ENCODE measurements at regions not wholly inside any gene's neighbourhood (a gene's known extent, or its start where the extent isn't known, plus 50 kb on each side); places are given as distances from the start of the nearest gene placed in this dataset.
"Not testable (repeated sequence)": the region's sequence is repeated elsewhere in the genome, so short reads cannot be mapped to it uniquely, and the experiment has no call there.

DNA sequence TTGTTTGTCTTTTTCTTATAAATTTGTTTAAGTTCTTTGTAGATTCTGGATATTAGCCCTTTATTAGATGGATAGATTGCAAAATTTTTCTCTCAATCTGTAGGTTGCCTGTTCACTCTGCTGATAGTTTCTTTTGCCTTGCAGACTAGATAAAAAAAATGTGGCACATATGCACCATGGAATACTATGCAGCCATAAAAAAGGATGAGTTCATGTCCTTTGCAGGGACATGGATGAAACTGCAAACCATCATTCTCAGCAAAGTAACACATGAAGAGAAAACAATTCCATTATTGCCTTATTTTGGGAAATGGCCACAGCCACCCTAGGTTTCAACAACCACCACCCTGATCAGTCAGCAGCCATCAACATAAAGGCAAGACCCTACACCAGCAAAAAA lies 166.7 kb downstream of the CENPF start:
- DNase-seq (ENCODE audit: low read depth in 1 of 2, low spot score in 2 of 2); H3K9me3 ChIP-seq (replicated peaks); H3K27me3 ChIP-seq (replicated peaks); H3K4me1 ChIP-seq (replicated peaks); H3K27ac ChIP-seq; H3K36me3 ChIP-seq; H3K4me3 ChIP-seq: not testable (repeated sequence)

- Histone ChIP-seq H3K4me1 (replicated peaks) (no peaks in the 10 kb centered on the region), H3K27ac (no peak overlapping the region)
Observed at GRCh38 chr1:214777364-214777763, 174.4 kb downstream of the CENPF start.

GRCh38 chr1:214791961-214792360 lies 189.0 kb downstream of the CENPF start:
- Histone ChIP-seq H3K36me3 (no peaks in the 10 kb centered on the region), H3K27me3 (replicated peaks) (no peaks in the 10 kb centered on the region), H3K27ac (no peak overlapping the region), H3K9me3 (replicated peaks) (no peaks in the 10 kb centered on the region), H3K4me1 (replicated peaks) (no peaks in the 10 kb centered on the region), H3K4me3 (no peak overlapping the region)
- DNase-seq (ENCODE audit: low read depth in 1 of 2, low spot score in 2 of 2), result no peak

More at GRCh38 chr1:214777364-214777763, 174.4 kb downstream of the CENPF start:
- Histone ChIP-seq H3K27me3 (replicated peaks) (no peaks in the 10 kb centered on the region), H3K36me3 (no peaks in the 10 kb centered on the region), H3K4me3 (no peak overlapping the region), H3K9me3 (replicated peaks) (no peaks in the 10 kb centered on the region)
- no peak for DNase-seq (ENCODE audit: low read depth in 1 of 2, low spot score in 2 of 2)

DNA sequence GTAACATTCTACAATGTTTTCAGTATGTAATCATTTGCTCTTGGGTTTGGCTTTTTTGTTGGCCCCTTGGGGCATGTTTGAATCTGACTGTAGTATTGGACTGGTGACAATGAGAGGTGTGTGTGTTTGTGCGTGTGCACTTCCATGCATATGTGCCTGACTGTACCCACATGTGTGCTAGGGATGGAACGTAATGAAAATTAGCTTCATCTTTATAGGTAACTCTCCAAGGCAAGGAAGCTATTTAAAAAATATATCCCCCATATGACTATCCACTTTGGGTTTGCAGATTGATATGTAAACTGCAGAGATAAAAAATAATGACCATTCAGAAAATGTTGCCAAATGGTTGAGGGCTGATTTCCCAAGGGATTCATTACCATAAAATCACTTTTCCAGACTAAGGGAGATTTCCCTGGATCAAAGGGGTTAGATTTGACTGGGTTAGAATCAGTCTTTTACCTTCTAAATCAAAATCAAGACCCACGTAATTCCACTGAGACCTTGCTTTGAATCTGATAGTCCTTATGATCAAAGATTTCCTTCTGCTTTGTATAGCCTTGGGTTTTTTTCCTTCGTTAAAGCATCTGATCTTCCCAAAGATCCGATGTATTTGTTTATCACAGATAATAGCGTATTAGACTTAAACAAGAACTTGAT lies 189.7 kb downstream of the CENPF start:
- DNase-seq (ENCODE audit: low read depth in 1 of 2, low spot score in 2 of 2), result no peak
- Histone ChIP-seq H3K27ac (no peak overlapping the region), H3K36me3 (no peaks in the 10 kb centered on the region), H3K4me3 (no peak overlapping the region), H3K9me3 (replicated peaks) (no peaks in the 10 kb centered on the region), H3K4me1 (replicated peaks) (no peaks in the 10 kb centered on the region), H3K27me3 (replicated peaks) (no peaks in the 10 kb centered on the region)

- Histone ChIP-seq H3K4me1 (replicated peaks) (no peaks in the 10 kb centered on the region), H3K4me3 (no peak overlapping the region), H3K27me3 (replicated peaks) (no peaks in the 10 kb centered on the region), H3K27ac (no peak overlapping the region), H3K36me3 (no peaks in the 10 kb centered on the region), H3K9me3 (replicated peaks) (no peaks in the 10 kb centered on the region)
- no peak for DNase-seq (ENCODE audit: low read depth in 1 of 2, low spot score in 2 of 2)
Observed at GRCh38 chr1:214793708-214794107, 190.7 kb downstream of the CENPF start.

GRCh38 chr1:214801191-214801590 lies 198.2 kb downstream of the CENPF start:
- Histone ChIP-seq H3K36me3 (no peaks in the 10 kb centered on the region), H3K4me3 (no peak overlapping the region), H3K27me3 (replicated peaks) (no peaks in the 10 kb centered on the region), H3K9me3 (replicated peaks) (no peaks in the 10 kb centered on the region; the same call in 1 of the 2 replicates), H3K4me1 (replicated peaks) (no peaks in the 10 kb centered on the region), H3K27ac (no peak overlapping the region)
- DNase-seq (ENCODE audit: low read depth in 1 of 2, low spot score in 2 of 2), result no peak

DNA sequence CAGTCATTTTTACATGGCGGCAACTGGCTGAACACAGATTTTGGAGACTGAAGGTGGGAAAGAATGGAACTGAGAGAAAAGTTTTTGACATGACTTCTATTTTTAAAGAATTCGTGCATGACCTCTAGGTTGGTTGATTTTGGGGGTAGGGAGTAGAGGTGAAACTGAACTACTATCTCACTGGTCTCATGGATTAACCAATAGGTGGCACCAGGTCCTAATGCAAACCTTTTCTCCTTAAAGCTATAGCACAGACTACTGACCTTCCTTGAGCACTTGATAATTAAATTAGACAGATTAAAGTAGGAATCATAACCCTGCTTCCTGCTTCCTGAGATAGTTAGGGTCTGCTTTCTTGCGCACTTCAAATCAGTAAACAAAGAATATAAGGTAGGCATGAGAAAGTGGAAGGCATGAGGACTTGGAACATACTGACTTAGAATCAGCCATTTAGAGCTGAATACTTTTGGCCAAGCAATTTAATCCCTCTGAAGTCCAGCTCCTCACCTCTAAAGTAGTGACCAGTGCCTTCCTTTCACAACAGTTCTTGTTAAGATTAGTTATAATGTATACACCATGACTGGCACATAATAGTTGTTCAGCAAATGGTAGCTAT lies 206.0 kb downstream of the CENPF start:
- Histone ChIP-seq H3K27me3 (replicated peaks) (no peaks in the 10 kb centered on the region; the same call in 1 of the 2 replicates), H3K27ac (no peak overlapping the region), H3K36me3 (no peaks in the 10 kb centered on the region), H3K9me3 (replicated peaks) (no peaks in the 10 kb centered on the region), H3K4me1 (replicated peaks) (no peaks in the 10 kb centered on the region), H3K4me3 (no peak overlapping the region)
- no peak for DNase-seq (ENCODE audit: low read depth in 1 of 2, low spot score in 2 of 2)

GRCh38 chr1:214816603-214817002 lies 213.6 kb downstream of the CENPF start:
- Histone ChIP-seq H3K9me3 (replicated peaks) (no peaks in the 10 kb centered on the region), H3K36me3 (no peaks in the 10 kb centered on the region), H3K27me3 (replicated peaks) (peaks cover 4% of the 10 kb centered on the region; the same call in 1 of the 2 replicates), H3K27ac (no peak overlapping the region), H3K4me3 (no peak overlapping the region), H3K4me1 (replicated peaks) (no peaks in the 10 kb centered on the region)
- no peak for DNase-seq (ENCODE audit: low read depth in 1 of 2, low spot score in 2 of 2)

- no peaks in the 10 kb centered on the region for H3K9me3 ChIP-seq (replicated peaks)
- peaks cover 4% of the 10 kb centered on the region; the same call in 1 of the 2 replicates for H3K27me3 ChIP-seq (replicated peaks)
- no peak for DNase-seq (ENCODE audit: low read depth in 1 of 2, low spot score in 2 of 2)
- no peaks in the 10 kb centered on the region for H3K36me3 ChIP-seq
- H3K4me3 ChIP-seq, result no peak overlapping the region
- no peaks in the 10 kb centered on the region for H3K4me1 ChIP-seq (replicated peaks)
- H3K27ac ChIP-seq, result no peak overlapping the region
Observed at GRCh38 chr1:214823311-214824117, 220.5 kb downstream of the CENPF start.

DNA sequence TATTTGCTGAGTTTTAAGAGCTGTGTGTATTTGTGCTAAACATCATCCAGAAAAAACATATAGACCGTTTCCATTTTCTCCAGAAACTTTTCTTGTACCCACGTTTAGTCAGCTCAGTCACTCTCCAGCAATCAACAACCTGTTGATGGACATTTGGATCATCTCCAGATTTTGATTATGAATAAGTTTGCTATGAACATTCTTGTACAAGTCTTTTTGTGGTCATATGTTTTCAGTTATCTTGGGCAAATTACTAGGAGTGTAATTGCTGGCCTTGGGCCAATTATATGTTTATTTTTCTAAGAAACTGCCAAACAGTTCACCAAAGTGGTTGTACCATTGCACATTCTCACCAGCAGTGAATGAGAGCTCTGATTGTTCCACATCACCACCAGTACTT lies 221.8 kb downstream of the CENPF start:
- Histone ChIP-seq H3K36me3 (no peaks in the 10 kb centered on the region), H3K27ac (no peak overlapping the region), H3K4me3 (no peak overlapping the region), H3K9me3 (replicated peaks) (no peaks in the 10 kb centered on the region), H3K27me3 (replicated peaks) (peaks cover 4% of the 10 kb centered on the region; the same call in 1 of the 2 replicates), H3K4me1 (replicated peaks) (no peaks in the 10 kb centered on the region)
- DNase-seq (ENCODE audit: low read depth in 1 of 2, low spot score in 2 of 2), result no peak

DNA sequence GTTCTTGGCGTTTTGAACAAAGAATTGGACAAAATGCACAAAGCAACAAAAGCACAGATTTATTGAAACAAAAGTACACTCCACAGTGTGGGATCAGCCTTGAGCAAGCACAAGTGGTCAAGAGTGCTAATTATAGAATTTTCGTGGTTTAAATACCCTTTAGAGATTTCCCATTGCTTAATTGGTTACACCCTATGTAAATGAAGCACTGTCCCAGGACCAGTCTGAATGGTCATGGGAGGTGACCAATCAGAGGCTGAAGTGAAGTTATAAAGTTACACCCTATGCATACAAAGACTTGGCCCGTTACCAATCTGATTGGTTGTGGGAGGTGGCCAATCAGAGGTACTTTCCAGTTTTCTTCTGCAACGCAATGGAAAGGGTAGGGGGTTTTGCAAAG lies 223.6 kb downstream of the CENPF start:
- no peak overlapping the region for H3K27ac ChIP-seq
- no peak overlapping the region for H3K4me3 ChIP-seq
- no peak for DNase-seq (ENCODE audit: low read depth in 1 of 2, low spot score in 2 of 2)
- no peaks in the 10 kb centered on the region for H3K36me3 ChIP-seq
- no peaks in the 10 kb centered on the region; the same call in 1 of the 2 replicates for H3K27me3 ChIP-seq (replicated peaks)
- H3K4me1 ChIP-seq (replicated peaks), result no peaks in the 10 kb centered on the region
- no peaks in the 10 kb centered on the region for H3K9me3 ChIP-seq (replicated peaks)

- Histone ChIP-seq H3K36me3 (no peaks in the 10 kb centered on the region), H3K4me3 (no peak overlapping the region), H3K27ac (no peak overlapping the region), H3K9me3 (replicated peaks) (no peaks in the 10 kb centered on the region), H3K4me1 (replicated peaks) (no peaks in the 10 kb centered on the region), H3K27me3 (replicated peaks) (no peaks in the 10 kb centered on the region; the same call in 1 of the 2 replicates)
- no peak for DNase-seq (ENCODE audit: low read depth in 1 of 2, low spot score in 2 of 2)
Observed at GRCh38 chr1:214827883-214828282, 224.9 kb downstream of the CENPF start.

GRCh38 chr1:214830941-214831340 lies 227.9 kb downstream of the CENPF start:
- no peak overlapping the region for H3K27ac ChIP-seq
- no peaks in the 10 kb centered on the region; the same call in 1 of the 2 replicates for H3K27me3 ChIP-seq (replicated peaks)
- no peak overlapping the region for H3K4me3 ChIP-seq
- H3K9me3 ChIP-seq (replicated peaks), result no peaks in the 10 kb centered on the region
- no peaks in the 10 kb centered on the region for H3K4me1 ChIP-seq (replicated peaks)
- DNase-seq (ENCODE audit: low read depth in 1 of 2, low spot score in 2 of 2), result no peak
- H3K36me3 ChIP-seq, result no peaks in the 10 kb centered on the region

- H3K36me3 ChIP-seq, result no peaks in the 10 kb centered on the region
- H3K9me3 ChIP-seq (replicated peaks), result no peaks in the 10 kb centered on the region
- H3K4me1 ChIP-seq (replicated peaks), result no peaks in the 10 kb centered on the region
- no peak overlapping the region for H3K4me3 ChIP-seq
- no peaks in the 10 kb centered on the region; the same call in 1 of the 2 replicates for H3K27me3 ChIP-seq (replicated peaks)
- no peak overlapping the region for H3K27ac ChIP-seq
- DNase-seq (ENCODE audit: low read depth in 1 of 2, low spot score in 2 of 2), result no peak
Observed at GRCh38 chr1:214831956-214832355, 229.0 kb downstream of the CENPF start.

All from SJSA1 (cell line).